Midbrain (tissue), 1 donor: ENCODE measurements at regions not wholly inside any gene's neighbourhood (a gene's known extent, or its start where the extent isn't known, plus 50 kb on each side); places are given as distances from the start of the nearest gene placed in this dataset.

Experiments used
- DNase-seq: peaks from one replicate; lab custom pipeline; 2025; lab: John Stamatoyannopoulos, UW

GRCh38 chr5:152337484-152337883 lies 67.6 kb downstream of the NMUR2 start:
- DNase-seq, result no peak

GRCh38 chr5:152335461-152335860 lies 69.6 kb downstream of the NMUR2 start:
- DNase-seq, result no peak

DNA sequence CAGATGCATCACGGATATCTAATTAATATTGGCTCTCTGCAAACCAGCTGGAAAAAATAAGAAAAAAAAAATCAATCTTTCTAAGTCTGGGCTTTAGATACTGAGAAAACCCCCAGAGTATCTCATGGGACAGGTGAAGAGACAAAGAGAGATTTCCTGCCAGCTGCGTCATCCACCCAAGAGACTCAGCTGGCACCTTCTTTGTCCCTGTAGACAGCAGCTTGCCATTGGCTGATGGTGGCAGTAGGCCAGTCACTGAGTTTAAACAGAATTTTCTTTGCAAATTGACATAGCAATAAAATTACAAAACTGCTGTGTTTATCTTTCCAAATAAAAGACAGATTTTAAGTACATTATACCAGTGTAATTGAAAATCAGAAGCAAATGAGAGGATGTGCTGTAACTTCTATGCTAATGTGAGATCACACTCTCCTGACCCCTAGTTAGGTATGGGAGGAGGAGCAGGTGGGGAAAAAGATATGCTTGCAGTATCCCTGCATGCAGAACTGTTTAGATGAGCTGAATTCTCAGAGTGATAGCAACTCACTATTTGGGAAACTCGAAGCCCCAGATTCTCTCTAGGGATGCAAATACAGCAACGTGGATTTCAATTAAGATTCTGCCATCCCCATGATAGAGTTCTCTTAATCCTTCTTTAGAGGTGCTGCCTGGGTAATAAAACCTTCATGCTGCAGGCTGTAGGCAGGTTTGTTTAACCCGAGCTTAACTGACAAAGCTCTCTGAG lies 72.2 kb downstream of the NMUR2 start:
- no peak for DNase-seq

- DNase-seq, result no peak
These were observed 73.4 kb downstream of the NMUR2 start for GRCh38 chr5:152331718-152332117.

DNA sequence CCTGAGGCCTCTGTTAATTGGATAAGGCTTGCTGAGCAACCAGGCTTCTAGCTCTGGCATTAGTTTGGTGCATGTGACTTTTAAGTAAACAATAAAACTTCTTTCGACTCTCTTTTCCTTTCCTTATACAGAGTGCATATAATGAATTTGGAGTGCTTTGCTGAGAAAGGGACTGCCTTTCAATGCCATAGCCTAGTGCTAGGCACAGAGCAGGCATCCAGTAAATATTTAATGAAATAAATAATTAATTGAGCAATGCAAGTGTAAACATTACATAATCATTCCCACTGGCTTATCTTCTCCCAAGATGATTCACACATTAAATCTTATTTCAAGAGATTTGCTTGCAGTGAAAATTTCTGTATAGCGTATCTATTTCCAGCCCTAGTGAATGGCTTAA lies 74.1 kb downstream of the NMUR2 start:
- no peak for DNase-seq

DNA sequence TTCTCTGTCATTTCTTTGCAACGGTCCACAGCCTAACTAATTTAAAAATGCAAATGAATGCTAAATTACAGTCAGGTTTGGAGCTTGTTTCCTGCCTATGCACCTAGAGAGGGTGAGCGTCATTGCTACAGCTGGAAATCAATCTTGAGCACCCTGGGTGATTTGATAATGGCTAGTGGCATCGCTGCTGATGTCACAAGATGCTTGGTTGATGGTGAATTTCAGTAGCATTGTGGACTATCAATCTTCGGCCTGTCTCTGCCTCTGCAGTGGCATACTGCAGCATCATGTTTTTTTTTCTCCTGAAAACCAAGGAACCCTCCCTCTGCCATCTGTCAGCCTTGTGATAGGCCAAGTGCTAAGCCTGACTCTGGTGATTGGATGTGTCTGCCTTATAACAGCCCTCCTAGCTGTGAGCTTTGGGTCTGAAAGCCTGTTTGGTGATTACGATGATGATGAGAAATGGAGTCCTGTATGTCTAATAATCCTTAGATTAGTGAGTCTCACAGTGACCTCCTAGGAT lies 75.3 kb downstream of the NMUR2 start:
- no peak for DNase-seq

GRCh38 chr5:152329207-152329606 lies 75.9 kb downstream of the NMUR2 start:
- no peak for DNase-seq

GRCh38 chr5:152315942-152316341 lies 89.1 kb downstream of the NMUR2 start:
- no peak for DNase-seq

DNA sequence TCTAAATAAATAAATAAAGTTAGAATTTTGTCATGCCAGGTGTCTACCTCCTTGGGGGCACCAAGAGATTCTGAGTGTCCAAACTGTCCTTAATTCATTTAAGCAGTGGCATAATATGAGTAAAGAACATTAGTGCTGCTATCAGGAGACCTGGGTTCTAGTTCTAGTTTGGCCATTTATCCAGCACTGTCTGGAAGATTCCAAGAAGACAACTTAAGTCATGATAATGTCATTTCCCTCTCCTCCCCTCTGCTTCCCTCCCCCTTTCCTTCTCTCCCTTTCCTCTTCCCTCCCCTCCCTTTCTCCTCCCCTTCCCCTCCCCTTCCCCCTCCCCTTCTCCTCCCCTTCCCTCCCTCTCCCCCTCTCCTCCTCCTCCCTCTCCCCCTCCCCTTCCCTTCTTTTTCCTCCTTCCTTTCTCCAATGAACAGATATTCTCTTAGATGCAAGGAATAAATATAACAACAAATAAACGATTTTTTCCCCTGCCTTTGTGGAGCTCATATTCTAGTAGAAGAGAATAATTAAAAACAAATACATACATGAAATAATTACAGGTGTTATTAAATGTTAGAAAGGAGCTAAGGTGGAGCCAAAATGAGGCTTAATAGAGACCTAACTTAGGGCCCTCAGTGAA lies 90.8 kb downstream of the NMUR2 start:
- no peak for DNase-seq

DNA sequence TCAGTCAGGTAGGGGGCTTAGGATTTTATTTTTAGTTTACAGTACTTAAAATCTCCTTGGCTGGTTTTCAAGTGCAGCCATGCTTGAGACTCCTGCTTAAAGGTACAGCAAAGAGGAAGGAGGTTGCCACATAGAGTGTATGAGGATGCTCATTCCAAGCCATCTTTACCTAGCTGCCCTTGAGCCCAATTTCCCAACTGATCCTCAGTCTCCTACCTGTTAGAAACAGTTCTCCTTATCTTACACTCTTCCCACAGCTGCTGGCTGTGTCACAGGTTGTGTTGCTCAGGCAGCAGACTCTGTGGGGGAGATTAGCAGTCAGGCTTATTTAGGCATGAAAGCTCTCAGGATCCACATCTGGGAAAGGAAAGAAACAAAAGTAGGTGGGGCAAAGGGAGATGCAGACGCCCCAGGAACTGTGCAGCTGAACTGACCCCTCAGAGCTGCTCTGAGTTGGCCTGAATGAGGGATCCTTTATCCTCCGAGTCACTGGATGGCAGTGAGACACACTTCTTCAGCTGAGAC lies 95.1 kb downstream of the NMUR2 start:
- no peak for DNase-seq

DNA sequence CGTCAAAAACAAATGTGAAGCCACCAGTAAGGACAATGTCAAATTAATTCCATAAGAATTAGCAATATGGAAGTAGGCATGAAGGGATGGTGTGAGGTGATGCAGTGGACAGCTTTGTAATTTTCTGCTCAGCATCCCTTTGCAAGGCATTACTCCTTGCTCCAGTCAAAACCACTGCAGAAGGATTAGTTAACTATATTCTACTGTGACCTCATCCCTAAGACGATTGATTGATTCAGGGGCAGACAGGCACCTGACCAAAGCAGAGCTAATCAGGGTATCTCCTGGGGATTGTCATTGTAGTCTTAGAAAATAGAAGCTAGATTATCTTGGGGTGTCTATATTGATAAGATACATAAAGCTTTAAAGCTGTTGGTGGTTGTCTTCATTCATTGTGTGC lies 98.7 kb downstream of the NMUR2 start:
- no peak for DNase-seq

DNA sequence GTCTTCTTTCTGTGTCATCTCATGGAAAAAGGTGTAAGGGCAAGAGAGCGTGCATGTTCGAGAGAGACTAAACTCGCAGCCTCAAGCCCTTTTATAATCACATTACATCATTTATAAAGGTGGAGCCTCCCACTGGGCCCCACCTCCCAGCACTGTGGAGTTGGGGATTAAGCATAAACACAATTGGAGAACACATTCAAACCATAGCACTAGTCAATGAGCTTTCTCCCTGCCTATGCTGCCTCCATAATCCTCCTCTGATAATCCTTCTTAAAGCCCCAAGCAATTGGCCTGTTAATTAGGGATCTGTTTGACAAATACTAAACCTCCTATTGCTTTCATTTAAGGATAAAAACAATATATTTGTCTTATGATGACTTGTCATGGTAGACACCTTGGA lies 99.6 kb downstream of the NMUR2 start:
- no peak for DNase-seq

- DNase-seq, result no peak
These were observed 101.2 kb downstream of the NMUR2 start for GRCh38 chr5:152303841-152304240.

- no peak for DNase-seq
These were observed 107.2 kb downstream of the NMUR2 start for GRCh38 chr5:152297866-152298265.

GRCh38 chr5:152293189-152293588 lies 111.9 kb downstream of the NMUR2 start:
- DNase-seq, result no peak

DNA sequence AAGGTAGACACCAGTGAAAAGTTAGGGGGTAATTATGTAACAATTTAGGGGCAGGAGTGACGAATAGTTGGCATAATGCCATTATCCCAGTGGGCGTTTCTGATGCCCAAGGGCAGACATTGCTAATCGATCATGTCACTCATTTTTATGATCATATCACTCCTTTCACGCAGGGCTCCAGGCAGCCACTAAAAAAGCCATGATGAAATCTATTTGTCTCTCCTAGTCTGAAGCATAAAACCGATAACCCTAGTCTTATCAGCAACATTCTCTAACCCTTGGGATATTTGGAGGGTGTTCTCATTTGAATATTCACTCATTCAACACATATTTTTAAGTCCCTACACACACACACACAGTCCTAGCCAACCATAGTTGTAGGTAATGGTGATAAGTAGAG lies 114.9 kb downstream of the NMUR2 start:
- no peak for DNase-seq

DNA sequence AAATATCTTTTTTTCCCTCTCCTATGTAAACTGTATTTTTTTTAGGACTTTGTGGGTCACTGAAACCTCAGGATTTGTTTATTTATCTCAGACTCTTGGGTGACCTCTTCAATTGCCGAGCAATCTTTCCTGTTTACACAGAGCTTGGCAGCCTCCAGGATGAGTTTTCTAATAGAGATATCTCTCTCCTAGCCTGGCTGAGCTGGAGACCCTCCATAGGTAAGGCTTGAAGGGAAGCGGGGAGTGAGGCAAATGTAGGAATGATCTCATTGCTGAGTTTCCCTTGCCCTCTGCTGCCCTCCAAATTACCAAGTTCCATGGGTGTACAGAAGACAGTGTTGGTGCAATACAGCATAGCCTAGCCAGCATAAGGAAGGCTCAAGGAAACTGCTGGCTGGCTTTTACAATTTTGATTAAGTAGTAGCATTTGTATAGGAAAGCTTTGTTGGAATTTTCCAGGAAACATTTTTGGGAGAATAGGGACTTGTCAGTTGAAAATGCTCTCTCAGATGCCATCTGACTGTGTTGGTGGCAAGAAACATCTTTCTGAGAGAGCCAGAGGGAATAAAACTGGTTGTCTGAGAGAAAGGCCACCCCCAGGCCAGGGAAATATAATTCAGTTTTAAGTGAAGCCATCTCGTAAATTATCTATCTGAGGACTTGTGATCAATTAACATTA lies 116.0 kb downstream of the NMUR2 start:
- no peak for DNase-seq

DNA sequence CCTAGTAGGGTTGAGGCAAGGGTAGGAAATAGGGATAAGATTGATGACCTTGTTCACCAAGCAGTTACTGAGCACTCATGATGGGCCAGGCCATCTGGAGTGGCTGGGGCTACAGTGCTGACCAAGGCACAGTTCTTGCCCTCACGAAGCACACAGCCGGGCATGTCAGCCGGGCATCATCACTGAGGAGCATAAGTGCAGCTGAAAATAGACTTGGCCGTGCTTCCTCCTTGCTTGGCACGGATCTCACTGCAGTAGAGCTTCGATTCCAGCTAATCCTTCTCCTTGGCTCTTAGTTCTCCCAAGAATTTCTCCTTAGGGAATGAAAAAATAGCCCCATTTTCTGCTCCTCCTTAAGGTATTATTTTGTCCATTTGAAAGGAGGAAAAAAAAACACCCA lies 116.6 kb downstream of the NMUR2 start:
- DNase-seq, result no peak

DNA sequence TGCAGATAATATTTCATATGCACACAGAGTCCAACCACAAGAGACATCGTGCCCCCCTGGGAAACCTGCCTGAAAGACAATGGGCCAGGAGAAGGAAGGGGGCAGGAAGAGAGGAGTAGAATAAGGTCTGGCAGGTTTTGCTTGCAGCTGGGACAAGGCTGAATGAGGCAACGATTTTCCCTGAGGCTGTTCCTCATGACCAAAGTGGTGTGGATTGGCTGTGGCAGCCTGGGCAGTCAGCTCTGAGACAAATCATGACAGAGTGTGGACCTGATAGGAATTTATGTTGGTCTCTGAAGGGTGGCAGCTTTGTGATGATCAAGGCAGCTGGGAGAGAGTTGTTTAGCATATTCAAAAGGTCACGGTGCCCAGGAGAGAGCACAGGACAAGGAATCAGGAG lies 119.3 kb downstream of the NMUR2 start:
- DNase-seq, result no peak

GRCh38 chr5:152282331-152282730 lies 122.7 kb downstream of the NMUR2 start:
- no peak for DNase-seq

GRCh38 chr5:152277936-152278335 lies 127.1 kb downstream of the NMUR2 start:
- no peak for DNase-seq

GRCh38 chr5:152274224-152274623 lies 130.9 kb downstream of the NMUR2 start:
- DNase-seq, result no peak

DNA sequence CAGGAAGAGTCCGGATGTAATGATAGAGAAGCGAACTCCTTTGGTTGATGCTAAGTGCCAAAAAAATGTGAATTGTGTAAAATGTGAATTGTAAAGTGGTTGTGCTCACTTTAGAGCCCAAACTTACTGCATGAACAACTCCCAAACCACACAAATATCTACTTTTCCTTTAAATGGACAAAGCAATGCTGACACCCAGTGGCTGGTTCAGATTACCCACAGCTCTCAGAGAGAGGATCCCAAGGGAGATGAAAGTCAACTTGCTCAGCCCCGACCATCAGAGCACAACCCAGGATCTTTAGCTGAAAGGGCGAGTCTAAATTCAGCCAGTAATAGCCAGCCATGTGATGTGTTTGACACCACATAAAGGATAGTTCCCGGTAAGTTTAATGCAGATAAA lies 133.7 kb downstream of the NMUR2 start:
- DNase-seq, result peak; percentile 50
